ENCODE measurements at regions not wholly inside any gene's neighbourhood (a gene's known extent, or its start where the extent isn't known, plus 50 kb on each side); places are given as distances from the start of the nearest gene placed in this dataset.

DNA sequence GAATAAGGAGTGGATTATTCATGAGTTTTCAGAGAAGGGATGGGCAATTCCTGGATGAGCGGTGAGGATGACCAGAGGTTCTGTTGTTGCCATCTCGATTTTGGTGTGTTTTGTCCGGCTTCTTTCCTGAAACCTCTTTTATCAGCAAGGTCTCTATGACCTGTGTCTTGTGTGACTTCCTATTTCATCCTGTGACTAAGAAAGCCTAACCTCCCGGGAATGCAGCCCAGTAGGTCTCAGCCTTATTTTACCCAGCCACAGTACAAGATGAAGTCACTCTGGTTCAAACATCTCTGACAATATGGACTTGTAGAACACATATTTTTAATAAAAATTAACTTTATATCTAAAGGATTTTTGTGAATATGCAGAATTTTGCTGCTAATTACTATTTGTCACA, 716.4 kb downstream of the FSCB start:
- POLR2A ChIA-PET, result no interaction called here
- no peak overlapping the region for H3K4me2 ChIP-seq

More for the DNA sequence above, 716.4 kb downstream of the FSCB start:
- no peak overlapping the region for H3K9ac ChIP-seq
- no peaks in the 10 kb centered on the region for H3F3A ChIP-seq (replicated peaks; ENCODE audit: insufficient read depth)
- H3K27ac ChIP-seq (ENCODE audit: low read depth in 2 of 2, low read length in 1 of 2), result no peak overlapping the region
- DNase-seq, result no peak
- no peaks in the 10 kb centered on the region for H3K36me3 ChIP-seq (replicated peaks in 1 of 2; ENCODE audit: control insufficient read depth in 1 of 2, insufficient read depth in 2 of 2, low read length in 1 of 2)
- WGBS (ENCODE audit: low lambda C conversion rate), result 10% methylated on average over 4 of the region's 4 CpGs
- H3K4me1 ChIP-seq (ENCODE audit: control insufficient read depth in 1 of 2, insufficient read depth in 2 of 2, low read depth in 1 of 2, low read length in 1 of 2), result no peaks in the 10 kb centered on the region; a peak in 1 of 4 replicates
- TF ChIP-seq RXRA (IDR thresholded peaks at IDR 0.05; ENCODE audit: borderline replicate concordance, low read depth) (no peak), FOSL2 (IDR thresholded peaks at IDR 0.05; ENCODE audit: borderline replicate concordance, low read depth) (no peak), PBX3 (IDR thresholded peaks at IDR 0.05) (no peak), CHD2 (IDR thresholded peaks at IDR 0.05; ENCODE audit: low read length, partially characterized antibody) (no peak), POLR2AphosphoS5 (IDR thresholded peaks at IDR 0.05; ENCODE audit: low read depth, low read length) (no peak), TCF12 (IDR thresholded peaks at IDR 0.05) (no peak), GATA2 (CRISPR knock-in tag; IDR thresholded peaks at IDR 0.05) (no peak), IRF3 (IDR thresholded peaks at IDR 0.05; ENCODE audit: low read depth, low read length) (no peak), EP300 (IDR thresholded peaks at IDR 0.05; ENCODE audit: borderline replicate concordance in 1 of 2, low read depth in 1 of 2, low read length in 1 of 2) (no peak), FOXM1 (IDR thresholded peaks at IDR 0.05; ENCODE audit: low read depth) (no peak), USF1 (IDR thresholded peaks at IDR 0.05; ENCODE audit: borderline replicate concordance, low read depth) (no peak), ELF1 (IDR thresholded peaks at IDR 0.05) (no peak), YY1 (IDR thresholded peaks at IDR 0.05; ENCODE audit: low read depth) (no peak)
- TF ChIP-seq, protein P1, sequence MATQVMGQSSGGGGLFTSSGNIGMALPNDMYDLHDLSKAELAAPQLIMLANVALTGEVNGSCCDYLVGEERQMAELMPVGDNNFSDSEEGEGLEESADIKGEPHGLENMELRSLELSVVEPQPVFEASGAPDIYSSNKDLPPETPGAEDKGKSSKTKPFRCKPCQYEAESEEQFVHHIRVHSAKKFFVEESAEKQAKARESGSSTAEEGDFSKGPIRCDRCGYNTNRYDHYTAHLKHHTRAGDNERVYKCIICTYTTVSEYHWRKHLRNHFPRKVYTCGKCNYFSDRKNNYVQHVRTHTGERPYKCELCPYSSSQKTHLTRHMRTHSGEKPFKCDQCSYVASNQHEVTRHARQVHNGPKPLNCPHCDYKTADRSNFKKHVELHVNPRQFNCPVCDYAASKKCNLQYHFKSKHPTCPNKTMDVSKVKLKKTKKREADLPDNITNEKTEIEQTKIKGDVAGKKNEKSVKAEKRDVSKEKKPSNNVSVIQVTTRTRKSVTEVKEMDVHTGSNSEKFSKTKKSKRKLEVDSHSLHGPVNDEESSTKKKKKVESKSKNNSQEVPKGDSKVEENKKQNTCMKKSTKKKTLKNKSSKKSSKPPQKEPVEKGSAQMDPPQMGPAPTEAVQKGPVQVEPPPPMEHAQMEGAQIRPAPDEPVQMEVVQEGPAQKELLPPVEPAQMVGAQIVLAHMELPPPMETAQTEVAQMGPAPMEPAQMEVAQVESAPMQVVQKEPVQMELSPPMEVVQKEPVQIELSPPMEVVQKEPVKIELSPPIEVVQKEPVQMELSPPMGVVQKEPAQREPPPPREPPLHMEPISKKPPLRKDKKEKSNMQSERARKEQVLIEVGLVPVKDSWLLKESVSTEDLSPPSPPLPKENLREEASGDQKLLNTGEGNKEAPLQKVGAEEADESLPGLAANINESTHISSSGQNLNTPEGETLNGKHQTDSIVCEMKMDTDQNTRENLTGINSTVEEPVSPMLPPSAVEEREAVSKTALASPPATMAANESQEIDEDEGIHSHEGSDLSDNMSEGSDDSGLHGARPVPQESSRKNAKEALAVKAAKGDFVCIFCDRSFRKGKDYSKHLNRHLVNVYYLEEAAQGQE (IDR thresholded peaks at IDR 0.05; ENCODE audit: low read depth, low read length), result no peak
- no peaks in the 10 kb centered on the region for H3K27me3 ChIP-seq (ENCODE audit: insufficient read depth)
- no peak overlapping the region for H3K4me3 ChIP-seq (ENCODE audit: low read depth in 2 of 2, low read length in 1 of 2)
- CTCF ChIA-PET, result no interaction called here
- no peak overlapping the region for H2AFZ ChIP-seq (ENCODE audit: low read depth)
- H3K79me2 ChIP-seq (ENCODE audit: insufficient read depth), result no peaks in the 10 kb centered on the region
- H3K9me2 ChIP-seq, result no peaks in the 10 kb centered on the region
- H4K20me1 ChIP-seq (ENCODE audit: insufficient read depth), result no peaks in the 10 kb centered on the region
- H3K9me3 ChIP-seq, result no peaks in the 10 kb centered on the region

All from SK-N-SH (cell line).